ENCODE measurements at regions not wholly inside any gene's neighbourhood (a gene's known extent, or its start where the extent isn't known, plus 50 kb on each side); places are given as distances from the start of the nearest gene placed in this dataset.

GRCh38 chr11:116250155-116250554 is 522.6 kb downstream of the BUD13 start:
- H3K27ac ChIP-seq (ENCODE audit: low read depth, low read length, poor library complexity, severe bottlenecking): no peak overlapping the region
- no peaks in the 10 kb centered on the region for H3K79me2 ChIP-seq (ENCODE audit: insufficient read depth, low read length)
- no peak overlapping the region for H3K4me2 ChIP-seq (ENCODE audit: low read length)
- H3K9ac ChIP-seq (ENCODE audit: low read length): no peak overlapping the region
- H3K4me1 ChIP-seq (ENCODE audit: insufficient read depth, low read length, severe bottlenecking): no peaks in the 10 kb centered on the region
- H4K20me1 ChIP-seq (ENCODE audit: insufficient read depth, low read length): no peaks in the 10 kb centered on the region
- no peak overlapping the region for H3K4me3 ChIP-seq (ENCODE audit: low read depth, low read length, poor library complexity, severe bottlenecking)
- no peaks in the 10 kb centered on the region; the same call in 1 of the 2 replicates for H3K27me3 ChIP-seq (ENCODE audit: insufficient read depth, low read length)
- H3K36me3 ChIP-seq (ENCODE audit: insufficient read depth, low read length): no peaks in the 10 kb centered on the region
- no peaks in the 10 kb centered on the region for H3K9me2 ChIP-seq (ENCODE audit: low read depth, low read length)
- TF ChIP-seq EZH2 (IDR thresholded peaks at IDR 0.05; ENCODE audit: borderline replicate concordance, low read length): no peak
- TF ChIP-seq CTCF (IDR thresholded peaks at IDR 0.05; ENCODE audit: low read length): no peak
- H3K9me3 ChIP-seq (ENCODE audit: low read length): no peaks in the 10 kb centered on the region
- H2AFZ ChIP-seq (ENCODE audit: low read length): no peak overlapping the region
- no peaks in the 10 kb centered on the region for H3F3A ChIP-seq (ENCODE audit: insufficient read depth, low read length)

- H4K20me1 ChIP-seq (ENCODE audit: insufficient read depth, low read length): no peaks in the 10 kb centered on the region
- H3K4me2 ChIP-seq (ENCODE audit: low read length): no peak overlapping the region
- H3K27me3 ChIP-seq (ENCODE audit: insufficient read depth, low read length): no peaks in the 10 kb centered on the region; the same call in 1 of the 2 replicates
- no peak overlapping the region for H3K4me3 ChIP-seq (ENCODE audit: low read depth, low read length, poor library complexity, severe bottlenecking)
- H3K9me3 ChIP-seq (ENCODE audit: low read length): no peaks in the 10 kb centered on the region
- no peaks in the 10 kb centered on the region for H3K79me2 ChIP-seq (ENCODE audit: insufficient read depth, low read length)
- no peaks in the 10 kb centered on the region for H3K9me2 ChIP-seq (ENCODE audit: low read depth, low read length)
- TF ChIP-seq EZH2 (IDR thresholded peaks at IDR 0.05; ENCODE audit: borderline replicate concordance, low read length) (no peak), CTCF (IDR thresholded peaks at IDR 0.05; ENCODE audit: low read length) (peak; percentile 10; the same call in 1 of the 2 replicates)
- no peak overlapping the region for H3K9ac ChIP-seq (ENCODE audit: low read length)
- no peak overlapping the region for H3K27ac ChIP-seq (ENCODE audit: low read depth, low read length, poor library complexity, severe bottlenecking)
- no peaks in the 10 kb centered on the region for H3F3A ChIP-seq (ENCODE audit: insufficient read depth, low read length)
- no peak overlapping the region for H2AFZ ChIP-seq (ENCODE audit: low read length)
- no peaks in the 10 kb centered on the region for H3K36me3 ChIP-seq (ENCODE audit: insufficient read depth, low read length)
- no peaks in the 10 kb centered on the region for H3K4me1 ChIP-seq (ENCODE audit: insufficient read depth, low read length, severe bottlenecking)
Measured at GRCh38 chr11:116249561-116249960, 523.2 kb downstream of the BUD13 start.

GRCh38 chr11:116244889-116245288 is 527.9 kb downstream of the BUD13 start:
- no peak overlapping the region for H3K27ac ChIP-seq (ENCODE audit: low read depth, low read length, poor library complexity, severe bottlenecking)
- H4K20me1 ChIP-seq (ENCODE audit: insufficient read depth, low read length): no peaks in the 10 kb centered on the region
- TF ChIP-seq EZH2 (IDR thresholded peaks at IDR 0.05; ENCODE audit: borderline replicate concordance, low read length): no peak
- TF ChIP-seq CTCF (IDR thresholded peaks at IDR 0.05; ENCODE audit: low read length): no peak
- H3K9me2 ChIP-seq (ENCODE audit: low read depth, low read length): no peaks in the 10 kb centered on the region
- H3K9ac ChIP-seq (ENCODE audit: low read length): no peak overlapping the region
- no peaks in the 10 kb centered on the region for H3K27me3 ChIP-seq (ENCODE audit: insufficient read depth, low read length)
- H3K4me3 ChIP-seq (ENCODE audit: low read depth, low read length, poor library complexity, severe bottlenecking): no peak overlapping the region
- no peaks in the 10 kb centered on the region for H3K4me1 ChIP-seq (ENCODE audit: insufficient read depth, low read length, severe bottlenecking)
- H2AFZ ChIP-seq (ENCODE audit: low read length): no peak overlapping the region
- H3F3A ChIP-seq (ENCODE audit: insufficient read depth, low read length): no peaks in the 10 kb centered on the region
- H3K36me3 ChIP-seq (ENCODE audit: insufficient read depth, low read length): no peaks in the 10 kb centered on the region
- no peak overlapping the region for H3K4me2 ChIP-seq (ENCODE audit: low read length)
- H3K9me3 ChIP-seq (ENCODE audit: low read length): no peaks in the 10 kb centered on the region
- H3K79me2 ChIP-seq (ENCODE audit: insufficient read depth, low read length): no peaks in the 10 kb centered on the region

Measured in OCI-LY1 (cell line).